CD8-positive, alpha-beta memory T cell (primary cell): ENCODE measurements at regions not wholly inside any gene's neighbourhood (a gene's known extent, or its start where the extent isn't known, plus 50 kb on each side); places are given as distances from the start of the nearest gene placed in this dataset.
"Not testable (repeated sequence)": the region's sequence is repeated elsewhere in the genome, so short reads cannot be mapped to it uniquely, and the experiment has no call there.

ENCODE experiments used
- CTCF ChIA-PET: fragments of 350-600 bp; sonication (Branson Sonifier 250); formaldehyde crosslinking; loops from one replicate; lab custom pipeline; 2021; ENCODE audit warnings: antibody characterized with exemption; lab: Charles Lee
- POLR2A ChIA-PET: fragments of 350-600 bp; sonication (Branson Sonifier 250); formaldehyde crosslinking; loops from one replicate; lab custom pipeline; 2021; ENCODE audit warnings: antibody characterized with exemption; lab: Charles Lee
- DNase-seq, 5 donors: peaks; one replicate each; pipeline versions ENCODE4 v3.0.0 to v3.0.0-alpha.2; 2020 to 2022; ENCODE audit warnings: mixed read lengths in 1 of 5
- H3K27ac ChIP-seq: one replicate; pipeline ENCODE4 v1.7.0; 2013; ENCODE audit warnings: low read depth, mild to moderate bottlenecking, low read length, moderate library complexity
- H3K27me3 ChIP-seq: 2 replicates; pipeline ENCODE4 v1.7.0; 2013; ENCODE audit warnings: low read length, mild to moderate bottlenecking; ENCODE audit not compliant: insufficient read depth, poor library complexity, severe bottlenecking
- H3K36me3 ChIP-seq: 2 replicates; pipeline ENCODE4 v1.7.0; 2013; ENCODE audit warnings: mild to moderate bottlenecking, low read length, moderate library complexity; ENCODE audit not compliant: insufficient read depth
- H3K4me1 ChIP-seq: 2 replicates; pipeline ENCODE4 v1.7.0; 2013; ENCODE audit warnings: mild to moderate bottlenecking, low read length, moderate library complexity; ENCODE audit not compliant: insufficient read depth
- H3K4me3 ChIP-seq: 2 replicates; pipeline ENCODE4 v1.7.0; 2013; ENCODE audit warnings: mild to moderate bottlenecking, low read length
- H3K9me3 ChIP-seq: 2 replicates; pipeline ENCODE4 v1.7.0; 2013; ENCODE audit warnings: mild to moderate bottlenecking, low read length
- H3K27ac Mint-ChIP-seq, 8 donors: one replicate each; pipeline ENCODE4 v1.8.0; 2020 to 2021; ENCODE audit warnings: mixed read lengths in 8 of 8, mild to moderate bottlenecking in 6 of 8, inconsistent platforms in 3 of 8, moderate library complexity in 3 of 8
- H3K27me3 Mint-ChIP-seq, 2 donors: one replicate each; pipeline ENCODE4 v1.8.0; 2020 to 2021; ENCODE audit warnings: mixed read lengths in 2 of 2, mild to moderate bottlenecking in 1 of 2, moderate library complexity in 1 of 2
- H3K36me3 Mint-ChIP-seq, 3 donors: one replicate each; pipeline ENCODE4 v1.8.0; 2020 to 2021; ENCODE audit warnings: mixed read lengths in 3 of 3, inconsistent platforms in 1 of 3, mild to moderate bottlenecking in 1 of 3
- H3K4me1 Mint-ChIP-seq, 3 donors: one replicate each; pipeline ENCODE4 v1.8.0; 2020 to 2021; ENCODE audit warnings: mixed read lengths in 3 of 3, inconsistent platforms in 1 of 3, mild to moderate bottlenecking in 1 of 3
- H3K4me3 Mint-ChIP-seq, 7 donors: one replicate each; pipeline ENCODE4 v1.8.0; 2020 to 2021; ENCODE audit warnings: mixed read lengths in 7 of 7, mild to moderate bottlenecking in 6 of 7, moderate library complexity in 4 of 7, inconsistent platforms in 2 of 7
- H3K9me3 Mint-ChIP-seq, 5 donors: one replicate each; pipeline ENCODE4 v1.8.0; 2020 to 2022; ENCODE audit warnings: mixed read lengths in 5 of 5, mild to moderate bottlenecking in 3 of 5, moderate library complexity in 2 of 5, inconsistent platforms in 1 of 5

DNA sequence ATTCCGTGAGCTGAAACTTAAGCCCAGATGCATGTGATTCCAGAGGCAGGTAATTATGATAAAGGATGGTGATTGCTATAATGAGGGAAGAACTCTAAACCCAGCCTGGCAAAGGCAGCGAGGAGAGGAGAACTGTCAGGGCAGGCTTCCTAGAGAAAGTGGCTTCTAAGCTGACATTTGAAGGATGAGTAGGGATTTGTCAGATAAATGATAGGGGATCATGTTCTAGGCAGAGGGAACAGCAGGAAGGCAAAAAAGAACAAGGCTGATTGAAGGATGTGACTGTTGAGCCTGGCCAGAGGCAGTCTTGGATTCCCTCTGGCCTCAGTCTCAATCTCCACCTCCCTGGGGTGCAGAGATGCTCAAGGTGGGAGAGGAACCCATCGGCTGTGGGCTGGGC is 146.4 kb upstream of the POU3F1 start:
- DNase-seq, result no peak
- H3K4me3 ChIP-seq, result no peak overlapping the region
- H3K4me3 Mint-ChIP-seq, result no peak overlapping the region
- no peaks in the 10 kb centered on the region for H3K9me3 Mint-ChIP-seq
- no peak overlapping the region for H3K27ac Mint-ChIP-seq
- ChIA-PET POLR2A (no interaction called here), CTCF (no interaction called here)
- no peaks in the 10 kb centered on the region for H3K4me1 Mint-ChIP-seq
- no peaks in the 10 kb centered on the region for H3K36me3 Mint-ChIP-seq
- H3K27me3 ChIP-seq, result peaks cover 9% of the 10 kb centered on the region
- no peaks in the 10 kb centered on the region for H3K4me1 ChIP-seq
- H3K27ac ChIP-seq, result no peak overlapping the region
- no peaks in the 10 kb centered on the region for H3K36me3 ChIP-seq
- peaks cover 13 to 38% of the 10 kb centered on the region in 2 donors for H3K27me3 Mint-ChIP-seq
- H3K9me3 ChIP-seq, result no peaks in the 10 kb centered on the region

GRCh38 chr1:38191461-38191860 is 144.9 kb upstream of the POU3F1 start:
- H3K4me3 Mint-ChIP-seq, result no peak overlapping the region
- no peaks in the 10 kb centered on the region for H3K36me3 Mint-ChIP-seq
- no peak overlapping the region for H3K4me3 ChIP-seq
- H3K27ac ChIP-seq, result no peak overlapping the region
- H3K9me3 Mint-ChIP-seq, result no peaks in the 10 kb centered on the region
- ChIA-PET POLR2A (no interaction called here), CTCF (no interaction called here)
- H3K27me3 Mint-ChIP-seq, result peaks cover 18 to 47% of the 10 kb centered on the region in 2 donors
- no peak for DNase-seq
- peaks cover 9% of the 10 kb centered on the region for H3K27me3 ChIP-seq
- no peak overlapping the region for H3K27ac Mint-ChIP-seq
- no peaks in the 10 kb centered on the region for H3K4me1 Mint-ChIP-seq
- H3K36me3 ChIP-seq, result no peaks in the 10 kb centered on the region
- no peaks in the 10 kb centered on the region for H3K9me3 ChIP-seq
- H3K4me1 ChIP-seq, result no peaks in the 10 kb centered on the region

DNA sequence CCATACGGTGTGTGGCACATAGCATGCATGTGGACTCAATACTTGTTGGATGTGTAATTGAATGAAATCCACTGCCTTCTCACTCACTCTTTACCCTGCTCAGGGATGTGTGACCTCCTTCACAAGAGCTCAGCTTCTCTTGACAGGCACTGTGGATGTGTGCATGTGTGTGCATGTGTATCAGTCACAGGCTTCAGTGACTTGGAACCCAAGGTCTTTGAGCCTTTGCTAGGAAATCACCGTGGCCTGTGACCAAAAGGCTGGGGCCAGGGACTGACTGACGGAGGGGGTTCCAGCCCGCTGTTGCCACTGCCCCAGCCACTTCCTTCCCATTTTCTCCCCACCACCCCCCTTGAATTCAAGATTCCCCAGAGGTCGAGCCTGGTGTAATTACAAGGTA is 144.4 kb upstream of the POU3F1 start:
- Histone ChIP-seq H3K4me1 (no peaks in the 10 kb centered on the region), H3K36me3 (no peaks in the 10 kb centered on the region), H3K4me3 (no peak overlapping the region), H3K27ac (no peak overlapping the region), H3K9me3 (no peaks in the 10 kb centered on the region), H3K27me3 (peaks cover 8% of the 10 kb centered on the region)
- no peak for DNase-seq
- Mint-ChIP-seq H3K4me3 (peak overlapping the region in 1 of 7 donors; percentile 12), H3K9me3 (no peaks in the 10 kb centered on the region), H3K4me1 (no peaks in the 10 kb centered on the region), H3K27me3 (peaks cover 18 to 48% of the 10 kb centered on the region in 2 donors), H3K36me3 (no peaks in the 10 kb centered on the region), H3K27ac (no peak overlapping the region)
- ChIA-PET CTCF (no interaction called here), POLR2A (no interaction called here)

- Mint-ChIP-seq H3K4me1 (no peaks in the 10 kb centered on the region), H3K36me3 (no peaks in the 10 kb centered on the region), H3K27me3 (peaks cover 26 to 53% of the 10 kb centered on the region in 2 donors), H3K9me3 (no peaks in the 10 kb centered on the region), H3K4me3 (no peak overlapping the region), H3K27ac (no peak overlapping the region)
- ChIA-PET CTCF (no interaction called here), POLR2A (no interaction called here)
- DNase-seq, result no peak
- Histone ChIP-seq H3K9me3 (no peaks in the 10 kb centered on the region), H3K36me3 (no peaks in the 10 kb centered on the region), H3K27me3 (no peaks in the 10 kb centered on the region), H3K4me3 (no peak overlapping the region), H3K27ac (no peak overlapping the region), H3K4me1 (no peaks in the 10 kb centered on the region)
These were observed 141.0 kb upstream of the POU3F1 start for GRCh38 chr1:38187552-38187951.

DNA sequence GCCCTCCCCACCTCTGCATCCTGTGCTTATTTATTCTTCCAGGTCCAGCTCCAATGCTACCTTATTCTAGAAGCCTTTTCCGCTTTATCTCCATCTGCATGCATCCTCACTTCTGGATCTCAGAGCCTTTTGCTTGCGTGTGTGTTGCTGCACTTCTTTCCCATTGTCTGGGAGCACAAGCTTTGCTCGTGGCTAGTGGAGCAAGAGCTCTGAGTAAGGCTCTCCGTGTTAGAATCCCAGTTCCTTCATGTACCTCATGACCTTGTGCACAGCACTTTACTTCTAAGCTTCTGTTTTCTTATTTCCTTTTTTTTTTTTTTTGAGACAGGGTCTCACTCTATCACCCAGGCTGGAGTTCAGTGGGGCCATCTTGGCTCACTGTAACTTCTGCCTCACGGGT is 140.0 kb upstream of the POU3F1 start:
- no peak overlapping the region for H3K27ac Mint-ChIP-seq
- H3K36me3 ChIP-seq, result no peaks in the 10 kb centered on the region
- no peaks in the 10 kb centered on the region for H3K36me3 Mint-ChIP-seq
- no peaks in the 10 kb centered on the region for H3K4me1 Mint-ChIP-seq
- H3K9me3 Mint-ChIP-seq, result no peaks in the 10 kb centered on the region
- H3K27me3 ChIP-seq, result no peaks in the 10 kb centered on the region
- H3K27me3 Mint-ChIP-seq, result peaks cover 21 to 47% of the 10 kb centered on the region in 2 donors
- H3K4me3 Mint-ChIP-seq, result no peak overlapping the region
- no peak overlapping the region for H3K27ac ChIP-seq
- no peak overlapping the region for H3K4me3 ChIP-seq
- no peaks in the 10 kb centered on the region for H3K4me1 ChIP-seq
- ChIA-PET POLR2A (no interaction called here), CTCF (no interaction called here)
- DNase-seq, result no peak
- no peaks in the 10 kb centered on the region for H3K9me3 ChIP-seq

GRCh38 chr1:38185913-38186312 is 139.3 kb upstream of the POU3F1 start:
- no peaks in the 10 kb centered on the region for H3K4me1 ChIP-seq
- H3K4me3 ChIP-seq, result no peak overlapping the region
- Mint-ChIP-seq H3K36me3 (no peaks in the 10 kb centered on the region), H3K27me3 (peaks cover 21 to 45% of the 10 kb centered on the region in 2 donors), H3K27ac (peak overlapping the region in 1 of 8 donors; percentile 51), H3K4me3 (no peak overlapping the region), H3K9me3 (no peaks in the 10 kb centered on the region), H3K4me1 (no peaks in the 10 kb centered on the region)
- DNase-seq, result no peak
- ChIA-PET POLR2A (no interaction called here), CTCF (no interaction called here)
- H3K27ac ChIP-seq, result no peak overlapping the region
- H3K9me3 ChIP-seq, result no peaks in the 10 kb centered on the region
- H3K27me3 ChIP-seq, result no peaks in the 10 kb centered on the region
- H3K36me3 ChIP-seq, result no peaks in the 10 kb centered on the region

DNA sequence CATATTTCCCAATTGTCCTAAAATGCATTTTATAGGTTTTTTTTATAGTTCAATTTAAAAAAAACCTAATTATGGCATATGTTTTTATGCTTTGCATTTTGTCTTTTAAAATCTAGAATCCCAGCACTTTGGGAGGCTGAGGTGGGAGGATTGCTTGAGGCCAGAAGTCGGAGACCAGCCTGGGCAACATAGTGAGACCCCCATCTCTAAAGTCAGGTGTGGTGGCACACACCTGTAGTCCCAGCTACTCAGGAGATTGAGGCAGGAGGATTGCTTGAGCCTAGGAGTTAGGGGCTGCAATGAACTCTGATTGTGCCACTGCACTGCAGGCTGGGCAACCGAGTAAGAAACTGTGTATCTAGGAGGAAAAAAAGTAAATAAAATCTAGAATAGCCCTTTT is 137.2 kb upstream of the POU3F1 start:
- Mint-ChIP-seq H3K36me3 (no peaks in the 10 kb centered on the region), H3K4me1 (no peaks in the 10 kb centered on the region), H3K27ac (no peak overlapping the region), H3K27me3 (peaks cover 14 to 41% of the 10 kb centered on the region in 2 donors), H3K4me3 (no peak overlapping the region), H3K9me3 (no peaks in the 10 kb centered on the region)
- POLR2A ChIA-PET, result no interaction called here
- Histone ChIP-seq H3K4me3 (no peak overlapping the region), H3K27me3 (no peaks in the 10 kb centered on the region), H3K27ac (no peak overlapping the region), H3K9me3 (no peaks in the 10 kb centered on the region), H3K4me1 (no peaks in the 10 kb centered on the region), H3K36me3 (no peaks in the 10 kb centered on the region)
- CTCF ChIA-PET, result interaction anchor here (1.2 kb wide), 1 partner anchor 13 kb away, joined by 3 read pairs; no protein-coding TSS in a partner anchor
- no peak for DNase-seq

- Mint-ChIP-seq H3K4me3 (no peak overlapping the region), H3K27me3 (peaks cover 14 to 41% of the 10 kb centered on the region in 2 donors), H3K4me1 (no peaks in the 10 kb centered on the region), H3K27ac (no peak overlapping the region), H3K9me3 (no peaks in the 10 kb centered on the region), H3K36me3 (no peaks in the 10 kb centered on the region)
- Histone ChIP-seq H3K4me3 (no peak overlapping the region), H3K27me3 (no peaks in the 10 kb centered on the region), H3K36me3 (no peaks in the 10 kb centered on the region), H3K27ac (no peak overlapping the region), H3K4me1 (no peaks in the 10 kb centered on the region), H3K9me3 (no peaks in the 10 kb centered on the region)
- POLR2A ChIA-PET, result no interaction called here
- CTCF ChIA-PET, result no interaction called here
- DNase-seq, result no peak
These were observed 136.5 kb upstream of the POU3F1 start for GRCh38 chr1:38183096-38183495.

- H3K36me3 Mint-ChIP-seq, POLR2A ChIA-PET: not testable (repeated sequence)
These were observed 133.8 kb upstream of the POU3F1 start for GRCh38 chr1:38180388-38180787.

More at GRCh38 chr1:38180388-38180787, 133.8 kb upstream of the POU3F1 start:
- H3K27ac Mint-ChIP-seq, H3K4me3 Mint-ChIP-seq, H3K27me3 ChIP-seq, H3K4me1 ChIP-seq, H3K9me3 Mint-ChIP-seq, CTCF ChIA-PET, H3K4me1 Mint-ChIP-seq, H3K4me3 ChIP-seq, H3K27ac ChIP-seq, DNase-seq, H3K36me3 ChIP-seq, H3K9me3 ChIP-seq: not testable (repeated sequence)
- H3K27me3 Mint-ChIP-seq, result peaks cover 6 to 26% of the 10 kb centered on the region in 2 donors
